ENCODE measurements at regions not wholly inside any gene's neighbourhood (a gene's known extent, or its start where the extent isn't known, plus 50 kb on each side); places are given as distances from the start of the nearest gene placed in this dataset.
"Not testable (repeated sequence)": the region's sequence is repeated elsewhere in the genome, so short reads cannot be mapped to it uniquely, and the experiment has no call there.

- TF ChIP-seq CTCF (IDR thresholded peaks at IDR 0.05; ENCODE audit: control insufficient read depth, insufficient read depth, low read depth, low read length, missing control alignments), result no peak
- DNase-seq (ENCODE audit: low read depth), result no peak
- H3K4me3 ChIP-seq (ENCODE audit: control insufficient read depth, low read depth, low read length), result no peak overlapping the region
Measured at GRCh38 chr4:22616516-22616915, 76.2 kb upstream of the GBA3 start.

- not testable (repeated sequence) for DNase-seq (ENCODE audit: low read depth); H3K4me3 ChIP-seq (ENCODE audit: control insufficient read depth, low read depth, low read length)
Measured at GRCh38 chr4:22620144-22620543, 72.6 kb upstream of the GBA3 start.

GRCh38 chr4:22621970-22622369 is 70.8 kb upstream of the GBA3 start:
- H3K4me3 ChIP-seq (ENCODE audit: control insufficient read depth, low read depth, low read length); DNase-seq (ENCODE audit: low read depth): not testable (repeated sequence)

GRCh38 chr4:22624002-22624401 is 68.7 kb upstream of the GBA3 start:
- not testable (repeated sequence) for H3K4me3 ChIP-seq (ENCODE audit: control insufficient read depth, low read depth, low read length); DNase-seq (ENCODE audit: low read depth)

GRCh38 chr4:22625311-22625710 is 67.4 kb upstream of the GBA3 start:
- no peak for DNase-seq (ENCODE audit: low read depth)
- H3K4me3 ChIP-seq (ENCODE audit: control insufficient read depth, low read depth, low read length), result no peak overlapping the region
- TF ChIP-seq CTCF (IDR thresholded peaks at IDR 0.05; ENCODE audit: control insufficient read depth, insufficient read depth, low read depth, low read length, missing control alignments), result no peak

- DNase-seq (ENCODE audit: low read depth); H3K4me3 ChIP-seq (ENCODE audit: control insufficient read depth, low read depth, low read length): not testable (repeated sequence)
Measured at GRCh38 chr4:22627851-22628250, 64.9 kb upstream of the GBA3 start.

- not testable (repeated sequence) for DNase-seq (ENCODE audit: low read depth); H3K4me3 ChIP-seq (ENCODE audit: control insufficient read depth, low read depth, low read length)
Measured at GRCh38 chr4:22630161-22630975, 62.4 kb upstream of the GBA3 start.

- not testable (repeated sequence) for DNase-seq (ENCODE audit: low read depth); H3K4me3 ChIP-seq (ENCODE audit: control insufficient read depth, low read depth, low read length)
Measured at GRCh38 chr4:22631167-22631566, 61.6 kb upstream of the GBA3 start.

- DNase-seq (ENCODE audit: low read depth), result no peak
- H3K4me3 ChIP-seq (ENCODE audit: control insufficient read depth, low read depth, low read length), result no peak overlapping the region
- TF ChIP-seq CTCF (IDR thresholded peaks at IDR 0.05; ENCODE audit: control insufficient read depth, insufficient read depth, low read depth, low read length, missing control alignments), result no peak
Measured at GRCh38 chr4:22634541-22635181, 58.1 kb upstream of the GBA3 start.

GRCh38 chr4:22635182-22635549 is 57.6 kb upstream of the GBA3 start:
- not testable (repeated sequence) for H3K4me3 ChIP-seq (ENCODE audit: control insufficient read depth, low read depth, low read length); DNase-seq (ENCODE audit: low read depth)

Measured in AG09309 (cell line).